A673 (cell line): ENCODE measurements at regions not wholly inside any gene's neighbourhood (a gene's known extent, or its start where the extent isn't known, plus 50 kb on each side); places are given as distances from the start of the nearest gene placed in this dataset.

Source experiments
- CTCF ChIP-seq: fragments of 300-800, 200-600 bp; sonication (generic); conservative IDR thresholded peaks from 2 replicates; pipeline ENCODE4 v1.5.1; 2017; ENCODE audit warnings: low read depth, mild to moderate bottlenecking, antibody characterized with exemption, low read length, moderate library complexity, mixed read lengths
- EZH2 ChIP-seq: fragments of 200-600 bp; sonication (generic); IDR thresholded peaks from 2 replicates; pipeline ENCODE4 v1.6.1; 2017; ENCODE audit warnings: borderline replicate concordance, low read depth, mild to moderate bottlenecking, mixed read lengths, antibody characterized with exemption, low read length; ENCODE audit not compliant: poor library complexity, severe bottlenecking

DNA sequence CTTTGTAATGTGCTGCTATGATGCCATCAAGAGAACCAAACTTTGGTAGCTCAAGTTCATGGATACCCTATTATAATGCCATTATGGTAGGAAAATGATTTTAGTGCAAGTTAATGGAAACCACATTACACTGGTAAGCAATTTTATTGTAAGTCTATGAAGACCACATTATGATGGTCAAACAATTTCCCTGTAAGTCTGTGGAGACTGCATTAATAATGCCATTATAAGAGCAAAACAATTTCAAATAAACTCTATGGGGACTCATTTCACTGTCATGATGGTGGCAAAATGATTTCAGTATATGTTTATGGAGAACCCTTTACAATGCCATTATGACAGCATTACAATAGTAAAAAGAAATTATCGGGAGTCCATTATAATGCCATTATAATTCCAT, 602.0 kb upstream of the MEF2C start:
- no peak for TF ChIP-seq CTCF
- no peak for TF ChIP-seq EZH2
